BLaER1 treated with 17β-estradiol and CSF1 and Interleukin-3, amounts not matched to agents 10 nM and 100 nM (cell line): ENCODE measurements at regions not wholly inside any gene's neighbourhood (a gene's known extent, or its start where the extent isn't known, plus 50 kb on each side); places are given as distances from the start of the nearest gene placed in this dataset.
"Not testable (repeated sequence)": the region's sequence is repeated elsewhere in the genome, so short reads cannot be mapped to it uniquely, and the experiment has no call there.

Experiments used
- H3K27ac ChIP-seq, 11 experiments: shearing (Covaris generic); formaldehyde crosslinking; 2 replicates each; pipeline ENCODE4 v1.8.1; 2022
- H3K27me3 ChIP-seq, 11 experiments: shearing (Covaris generic); formaldehyde crosslinking; 2 replicates each; pipeline ENCODE4 v1.8.1; 2022
- H3K36me3 ChIP-seq, 11 experiments: shearing (Covaris generic); formaldehyde crosslinking; 2 replicates each; pipeline ENCODE4 v1.8.1; 2022
- H3K4me1 ChIP-seq, 10 experiments: shearing (Covaris generic); formaldehyde crosslinking; 2 replicates each; pipeline ENCODE4 v1.8.1; 2022
- H3K4me2 ChIP-seq, 11 experiments: shearing (Covaris generic); formaldehyde crosslinking; 2 replicates each; pipeline ENCODE4 v1.8.1; 2022
- H3K4me3 ChIP-seq, 10 experiments: shearing (Covaris generic); formaldehyde crosslinking; 2 replicates each; pipeline ENCODE4 v1.8.1; 2022
- H3K9ac ChIP-seq, 11 experiments: shearing (Covaris generic); formaldehyde crosslinking; 2 replicates each; pipeline ENCODE4 v1.8.1; 2022
- H3K9me3 ChIP-seq, 11 experiments: shearing (Covaris generic); formaldehyde crosslinking; replicated peaks in 1 of 11; 2 replicates each; pipeline ENCODE4 v1.8.1; 2022
- H4K20me1 ChIP-seq, 11 experiments: shearing (Covaris generic); formaldehyde crosslinking; 2 replicates each; pipeline ENCODE4 v1.8.1; 2022
- Cebpa-rat ChIP-seq, 11 experiments: shearing (Covaris generic); IDR thresholded peaks; 2 replicates each; pipeline ENCODE4 v1.8.1; 2022

GRCh38 chr17:72188801-72189200, 68.0 kb downstream of the SOX9 start:
- no peaks in the 10 kb centered on the region for H4K20me1 ChIP-seq
- H3K27me3 ChIP-seq = no peaks in the 10 kb centered on the region
- H3K9ac ChIP-seq = no peak overlapping the region
- no peak overlapping the region for H3K4me3 ChIP-seq
- no peak overlapping the region for H3K4me2 ChIP-seq
- no peaks in the 10 kb centered on the region; a peak in 1 of 22 replicates for H3K9me3 ChIP-seq
- no peak for TF ChIP-seq Cebpa-rat (IDR thresholded peaks at IDR 0.05)
- H3K27ac ChIP-seq = no peak overlapping the region
- H3K36me3 ChIP-seq = no peaks in the 10 kb centered on the region
- H3K4me1 ChIP-seq = peaks cover 0 to 12% (median 5%) of the 10 kb centered on the region in 10 experiments; a peak in 6 of 20 replicates

- no peak for TF ChIP-seq Cebpa-rat (IDR thresholded peaks at IDR 0.05)
- Histone ChIP-seq H3K4me3 (no peak overlapping the region), H3K9ac (no peak overlapping the region), H3K4me1 (peaks cover 0 to 12% (median 5%) of the 10 kb centered on the region in 10 experiments; a peak in 6 of 20 replicates), H3K27me3 (no peaks in the 10 kb centered on the region), H3K27ac (no peak overlapping the region), H4K20me1 (no peaks in the 10 kb centered on the region), H3K4me2 (peak overlapping the region in 7 of 11 experiments; percentile 4 to 24 (median 19); a peak in 7 of 22 replicates), H3K36me3 (no peaks in the 10 kb centered on the region), H3K9me3 (peaks cover 0 to 8% (median 0%) of the 10 kb centered on the region in 11 experiments; a peak in 2 of 22 replicates)
Observed at GRCh38 chr17:72189768-72190593, 69.2 kb downstream of the SOX9 start.

- Histone ChIP-seq H4K20me1 (no peaks in the 10 kb centered on the region), H3K9ac (no peak overlapping the region), H3K4me2 (no peak overlapping the region), H3K4me1 (peaks cover 0 to 12% (median 5%) of the 10 kb centered on the region in 10 experiments; a peak in 6 of 20 replicates), H3K4me3 (no peak overlapping the region), H3K9me3 (peaks cover 0 to 16% (median 7%) of the 10 kb centered on the region in 11 experiments; a peak in 12 of 22 replicates), H3K27ac (no peak overlapping the region), H3K27me3 (no peaks in the 10 kb centered on the region), H3K36me3 (no peaks in the 10 kb centered on the region)
- no peak for TF ChIP-seq Cebpa-rat (IDR thresholded peaks at IDR 0.05)
Observed at GRCh38 chr17:72191356-72191755, 70.5 kb downstream of the SOX9 start.

GRCh38 chr17:72191921-72192799, 71.3 kb downstream of the SOX9 start:
- Histone ChIP-seq H3K4me1 (peaks cover 0 to 12% (median 5%) of the 10 kb centered on the region in 10 experiments; a peak in 6 of 20 replicates), H3K27me3 (no peaks in the 10 kb centered on the region), H3K9ac (no peak overlapping the region), H3K9me3 (peaks cover 0 to 21% (median 12%) of the 10 kb centered on the region in 11 experiments; a peak in 14 of 22 replicates), H3K36me3 (no peaks in the 10 kb centered on the region), H3K27ac (no peak overlapping the region), H4K20me1 (no peaks in the 10 kb centered on the region), H3K4me2 (no peak overlapping the region), H3K4me3 (no peak overlapping the region)
- TF ChIP-seq Cebpa-rat (IDR thresholded peaks at IDR 0.05) = no peak

- H3K4me2 ChIP-seq = no peak overlapping the region
- H3K27ac ChIP-seq = no peak overlapping the region
- peaks cover 0 to 12% (median 5%) of the 10 kb centered on the region in 10 experiments; a peak in 6 of 20 replicates for H3K4me1 ChIP-seq
- no peak overlapping the region for H3K9ac ChIP-seq
- no peak for TF ChIP-seq Cebpa-rat (IDR thresholded peaks at IDR 0.05)
- H3K4me3 ChIP-seq = no peak overlapping the region
- H4K20me1 ChIP-seq = no peaks in the 10 kb centered on the region
- no peaks in the 10 kb centered on the region for H3K27me3 ChIP-seq
- peaks cover 0 to 28% (median 16%) of the 10 kb centered on the region in 11 experiments; a peak in 14 of 22 replicates for H3K9me3 ChIP-seq
- no peaks in the 10 kb centered on the region for H3K36me3 ChIP-seq
Observed at GRCh38 chr17:72192800-72193192, 72.0 kb downstream of the SOX9 start.

GRCh38 chr17:72193391-72194106, 72.7 kb downstream of the SOX9 start:
- peaks cover 0 to 35% (median 16%) of the 10 kb centered on the region in 11 experiments; a peak in 14 of 22 replicates for H3K9me3 ChIP-seq
- H3K4me2 ChIP-seq = no peak overlapping the region
- peaks cover 0 to 12% (median 5%) of the 10 kb centered on the region in 10 experiments; a peak in 6 of 20 replicates for H3K4me1 ChIP-seq
- H3K9ac ChIP-seq = no peak overlapping the region
- H3K27me3 ChIP-seq = no peaks in the 10 kb centered on the region
- TF ChIP-seq Cebpa-rat (IDR thresholded peaks at IDR 0.05) = no peak
- H3K4me3 ChIP-seq = no peak overlapping the region
- H4K20me1 ChIP-seq = no peaks in the 10 kb centered on the region
- H3K36me3 ChIP-seq = no peaks in the 10 kb centered on the region
- H3K27ac ChIP-seq = no peak overlapping the region

GRCh38 chr17:72194107-72194440, 73.3 kb downstream of the SOX9 start:
- not testable (repeated sequence) for H3K9ac ChIP-seq, H3K27me3 ChIP-seq, H4K20me1 ChIP-seq, H3K27ac ChIP-seq, H3K4me2 ChIP-seq, H3K4me3 ChIP-seq, H3K36me3 ChIP-seq
- Histone ChIP-seq H3K9me3 (peaks cover 0 to 41% (median 16%) of the 10 kb centered on the region in 11 experiments; a peak in 14 of 22 replicates), H3K4me1 (peaks cover 0 to 12% (median 5%) of the 10 kb centered on the region in 10 experiments; a peak in 6 of 20 replicates)

- no peaks in the 10 kb centered on the region for H3K27me3 ChIP-seq
- no peak for TF ChIP-seq Cebpa-rat (IDR thresholded peaks at IDR 0.05)
Observed at GRCh38 chr17:72199256-72199655, 78.4 kb downstream of the SOX9 start.

More at GRCh38 chr17:72199256-72199655, 78.4 kb downstream of the SOX9 start:
- Histone ChIP-seq H3K27ac (no peak overlapping the region), H4K20me1 (no peaks in the 10 kb centered on the region), H3K4me2 (no peak overlapping the region), H3K4me3 (no peak overlapping the region), H3K9ac (no peak overlapping the region), H3K4me1 (no peaks in the 10 kb centered on the region), H3K36me3 (no peaks in the 10 kb centered on the region), H3K9me3 (peaks cover 0 to 46% (median 16%) of the 10 kb centered on the region in 11 experiments; a peak in 15 of 22 replicates)
